Naive thymus-derived CD8-positive, alpha-beta T cell (primary cell): ENCODE measurements at regions not wholly inside any gene's neighbourhood (a gene's known extent, or its start where the extent isn't known, plus 50 kb on each side); places are given as distances from the start of the nearest gene placed in this dataset.

Experiments
- ATAC-seq, 2 donors: fragments of 150-1000 bp; cut with Tn5 transposase in 1 of 2; sonication (Bioruptor Pico), chemical (Tn5 transposase) in 1 of 2; 1 replicate in 1 of 2; 2 replicates in 1 of 2; pipeline ENCODE4 v1.10.0; 2021; ENCODE audit warnings: mild to moderate bottlenecking in 2 of 2, moderate library complexity in 2 of 2
- POLR2A ChIA-PET: fragments of 350-600 bp; sonication (Branson Sonifier 250); formaldehyde crosslinking; loops from one replicate; lab custom pipeline; 2021; ENCODE audit warnings: antibody characterized with exemption; lab: Charles Lee
- DNase-seq, 10 donors: peaks; one replicate each; pipeline versions ENCODE4 v3.0.0 to v3.0.0-alpha.2; 2020 to 2022
- H3K27ac Mint-ChIP-seq, 10 donors: one replicate each; pipeline ENCODE4 v1.8.0; 2020 to 2022; ENCODE audit warnings: mild to moderate bottlenecking in 10 of 10, mixed read lengths in 10 of 10, moderate library complexity in 4 of 10, inconsistent platforms in 1 of 10
- H3K27me3 Mint-ChIP-seq, 5 donors: one replicate each; pipeline ENCODE4 v1.8.0; 2021 to 2022; ENCODE audit warnings: mixed read lengths in 5 of 5
- H3K36me3 Mint-ChIP-seq, 3 donors: one replicate each; pipeline ENCODE4 v1.8.0; 2020 to 2022; ENCODE audit warnings: mixed read lengths in 3 of 3, mild to moderate bottlenecking in 2 of 3, inconsistent platforms in 1 of 3
- H3K4me1 Mint-ChIP-seq, 4 donors: one replicate each; pipeline ENCODE4 v1.8.0; 2021 to 2022; ENCODE audit warnings: mixed read lengths in 4 of 4
- H3K4me3 Mint-ChIP-seq, 10 donors: one replicate each; pipeline ENCODE4 v1.8.0; 2020 to 2022; ENCODE audit warnings: mild to moderate bottlenecking in 10 of 10, mixed read lengths in 10 of 10, moderate library complexity in 6 of 10, inconsistent platforms in 1 of 10
- H3K9me3 Mint-ChIP-seq, 9 donors: one replicate each; pipeline ENCODE4 v1.8.0; 2020 to 2022; ENCODE audit warnings: mixed read lengths in 9 of 9, mild to moderate bottlenecking in 3 of 9, inconsistent platforms in 1 of 9, moderate library complexity in 1 of 9

DNA sequence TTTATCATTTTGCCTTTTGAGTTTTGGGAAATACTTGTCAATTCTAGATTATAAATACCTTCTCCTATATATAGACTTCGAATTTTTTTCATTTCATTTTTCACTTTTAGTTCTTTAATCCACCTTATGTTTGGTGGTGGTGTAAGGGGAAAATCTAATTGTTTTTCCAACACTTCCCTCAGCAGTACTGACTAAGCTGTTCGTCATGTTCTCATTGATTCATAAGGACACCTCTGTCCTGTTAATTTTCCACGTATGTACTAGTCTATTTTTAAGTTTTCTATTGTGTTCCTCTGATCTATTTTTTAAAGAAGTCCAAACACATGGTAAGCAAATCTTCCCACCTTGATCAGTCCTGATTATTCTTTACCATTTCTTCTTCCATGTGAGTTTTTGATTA lies 254.2 kb downstream of the SYK start:
- no peaks in the 10 kb centered on the region for H3K9me3 Mint-ChIP-seq
- H3K4me1 Mint-ChIP-seq: no peaks in the 10 kb centered on the region
- H3K27ac Mint-ChIP-seq: no peak overlapping the region
- H3K4me3 Mint-ChIP-seq: no peak overlapping the region
- H3K27me3 Mint-ChIP-seq: peaks cover 0 to 4% (median 0%) of the 10 kb centered on the region in 5 donors
- no peak for ATAC-seq
- H3K36me3 Mint-ChIP-seq: no peaks in the 10 kb centered on the region
- POLR2A ChIA-PET: no interaction called here
- DNase-seq: no peak

- no peaks in the 10 kb centered on the region for H3K36me3 Mint-ChIP-seq
- H3K4me3 Mint-ChIP-seq: no peak overlapping the region
- H3K27me3 Mint-ChIP-seq: peaks cover 0 to 8% (median 0%) of the 10 kb centered on the region in 5 donors
- no peaks in the 10 kb centered on the region for H3K9me3 Mint-ChIP-seq
- H3K4me1 Mint-ChIP-seq: no peaks in the 10 kb centered on the region
- DNase-seq: no peak
- ATAC-seq: no peak
- H3K27ac Mint-ChIP-seq: no peak overlapping the region
- POLR2A ChIA-PET: no interaction called here
Observed at GRCh38 chr9:91056486-91056885, 254.9 kb downstream of the SYK start.

GRCh38 chr9:91056917-91057316 lies 255.3 kb downstream of the SYK start:
- no peak overlapping the region for H3K4me3 Mint-ChIP-seq
- no peak for DNase-seq
- H3K36me3 Mint-ChIP-seq: no peaks in the 10 kb centered on the region
- no peaks in the 10 kb centered on the region for H3K9me3 Mint-ChIP-seq
- peaks cover 0 to 12% (median 0%) of the 10 kb centered on the region in 5 donors for H3K27me3 Mint-ChIP-seq
- no peaks in the 10 kb centered on the region for H3K4me1 Mint-ChIP-seq
- no peak for ATAC-seq
- no peak overlapping the region for H3K27ac Mint-ChIP-seq
- POLR2A ChIA-PET: interaction anchor here (0.6 kb wide), 1 partner anchor 8 kb away, joined by 3 read pairs; no protein-coding TSS in a partner anchor

- Mint-ChIP-seq H3K36me3 (no peaks in the 10 kb centered on the region), H3K4me1 (no peaks in the 10 kb centered on the region), H3K27me3 (peaks cover 0 to 12% (median 0%) of the 10 kb centered on the region in 5 donors), H3K9me3 (no peaks in the 10 kb centered on the region), H3K4me3 (no peak overlapping the region), H3K27ac (no peak overlapping the region)
- no peak for DNase-seq
- ATAC-seq: no peak
- POLR2A ChIA-PET: no interaction called here
Observed at GRCh38 chr9:91059713-91060112, 258.1 kb downstream of the SYK start.

- Mint-ChIP-seq H3K4me3 (no peak overlapping the region), H3K27ac (no peak overlapping the region), H3K4me1 (no peaks in the 10 kb centered on the region), H3K36me3 (no peaks in the 10 kb centered on the region), H3K9me3 (no peaks in the 10 kb centered on the region), H3K27me3 (peaks cover 0 to 12% (median under 1%) of the 10 kb centered on the region in 5 donors)
- POLR2A ChIA-PET: no interaction called here
- DNase-seq (no peak), ATAC-seq (no peak)
Observed at GRCh38 chr9:91060520-91061343, 259.1 kb downstream of the SYK start.

- DNase-seq (no peak), ATAC-seq (no peak)
- Mint-ChIP-seq H3K27ac (no peak overlapping the region), H3K9me3 (no peaks in the 10 kb centered on the region), H3K36me3 (no peaks in the 10 kb centered on the region), H3K27me3 (peaks cover 0 to 16% (median 4%) of the 10 kb centered on the region in 5 donors), H3K4me3 (no peak overlapping the region), H3K4me1 (no peaks in the 10 kb centered on the region)
- POLR2A ChIA-PET: no interaction called here
Observed at GRCh38 chr9:91061506-91061905, 259.9 kb downstream of the SYK start.

DNA sequence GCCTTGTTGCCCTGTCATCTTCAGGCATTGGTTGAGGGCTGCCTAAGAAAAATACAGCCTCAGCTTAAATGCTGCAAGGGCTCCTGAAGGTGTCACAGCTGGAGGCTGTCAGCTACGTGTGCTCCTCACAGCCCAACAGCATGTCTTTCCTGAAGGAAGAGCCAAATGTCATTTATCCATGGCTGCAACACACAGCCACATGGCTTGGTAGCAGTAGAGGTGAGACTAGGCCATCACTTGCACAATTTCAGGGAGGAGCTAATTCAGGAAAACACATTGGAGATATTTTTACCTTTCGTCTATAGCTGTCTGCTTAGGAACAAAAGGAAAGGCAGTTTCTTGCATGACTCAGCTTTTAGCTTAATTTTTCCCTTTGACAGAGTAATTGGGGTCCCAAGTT lies 260.7 kb downstream of the SYK start:
- ATAC-seq: no peak
- Mint-ChIP-seq H3K4me1 (no peaks in the 10 kb centered on the region), H3K36me3 (no peaks in the 10 kb centered on the region), H3K4me3 (no peak overlapping the region), H3K27ac (no peak overlapping the region), H3K27me3 (peaks cover 0 to 16% (median 4%) of the 10 kb centered on the region in 5 donors), H3K9me3 (no peaks in the 10 kb centered on the region)
- DNase-seq: no peak
- POLR2A ChIA-PET: no interaction called here

DNA sequence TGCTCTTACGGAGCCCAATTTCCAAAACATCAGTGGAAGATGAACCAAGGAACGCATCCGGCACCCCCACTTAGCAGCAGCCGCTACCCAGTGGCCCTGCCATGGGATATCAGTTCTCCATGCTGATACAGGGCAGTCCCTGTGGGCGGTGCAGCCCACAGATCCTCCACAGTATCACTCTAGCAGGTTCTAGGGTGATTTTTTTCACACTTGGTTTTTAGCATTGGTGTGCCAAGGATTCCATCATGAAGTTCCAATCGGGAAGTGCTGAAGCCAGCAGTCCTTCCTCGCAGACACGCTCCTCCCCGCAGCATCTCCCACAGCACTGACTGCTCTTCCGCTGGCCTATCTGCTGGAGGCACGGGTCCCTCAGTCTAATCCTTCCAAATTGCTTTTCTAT lies 261.9 kb downstream of the SYK start:
- POLR2A ChIA-PET: no interaction called here
- DNase-seq (no peak), ATAC-seq (no peak)
- H3K27ac Mint-ChIP-seq: no peak overlapping the region
- H3K36me3 Mint-ChIP-seq: no peaks in the 10 kb centered on the region
- peaks cover 0 to 15% (median 4%) of the 10 kb centered on the region in 5 donors for H3K27me3 Mint-ChIP-seq
- H3K9me3 Mint-ChIP-seq: no peaks in the 10 kb centered on the region
- H3K4me1 Mint-ChIP-seq: no peaks in the 10 kb centered on the region
- H3K4me3 Mint-ChIP-seq: no peak overlapping the region

DNA sequence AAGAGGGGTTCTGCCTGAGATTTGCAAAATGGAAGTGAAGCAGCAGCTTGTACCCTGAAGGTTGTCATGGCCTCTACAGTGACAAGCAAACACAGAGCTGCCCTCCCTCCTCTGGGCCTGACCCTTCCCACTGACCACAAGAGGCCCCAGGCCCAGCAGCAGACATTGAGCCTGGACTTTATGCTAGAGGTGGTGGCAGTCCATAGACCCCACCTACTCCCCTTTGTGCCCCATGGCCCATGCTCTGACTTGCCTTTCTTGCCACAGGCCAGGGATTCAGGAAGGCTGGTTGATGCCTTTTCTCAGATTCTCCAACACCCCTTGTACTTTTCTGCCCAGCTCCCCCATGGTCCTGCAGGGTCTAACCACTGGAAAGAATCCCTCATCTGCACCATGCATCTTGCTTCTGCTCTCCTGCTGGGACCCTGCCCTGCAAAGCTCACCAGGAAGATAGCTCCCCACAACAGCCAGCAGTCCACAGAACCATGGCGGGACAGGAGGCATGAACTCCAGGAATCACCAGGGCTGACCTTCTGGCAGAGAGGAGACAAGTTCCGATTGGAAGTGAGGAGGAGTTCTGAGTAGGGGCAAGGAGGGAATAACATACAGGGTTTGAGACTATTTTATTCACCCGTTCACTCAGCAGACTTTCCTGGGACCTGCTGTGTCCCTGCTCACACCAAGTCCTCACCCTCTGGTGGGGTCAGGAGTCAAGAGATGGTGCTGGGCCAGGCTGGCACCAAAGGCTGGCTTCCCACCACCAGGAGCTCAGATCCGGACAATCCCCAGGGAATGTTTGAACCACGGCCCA lies 263.8 kb downstream of the SYK start:
- Mint-ChIP-seq H3K9me3 (peaks cover 0 to 5% (median 0%) of the 10 kb centered on the region in 9 donors), H3K4me1 (no peaks in the 10 kb centered on the region), H3K27me3 (peaks cover 0 to 13% (median 4%) of the 10 kb centered on the region in 5 donors), H3K4me3 (no peak overlapping the region), H3K27ac (peak overlapping the region in 1 of 10 donors; percentile 67), H3K36me3 (peaks cover 0 to 1% (median 0%) of the 10 kb centered on the region in 3 donors)
- POLR2A ChIA-PET: no interaction called here
- ATAC-seq (no peak), DNase-seq (no peak)

DNA sequence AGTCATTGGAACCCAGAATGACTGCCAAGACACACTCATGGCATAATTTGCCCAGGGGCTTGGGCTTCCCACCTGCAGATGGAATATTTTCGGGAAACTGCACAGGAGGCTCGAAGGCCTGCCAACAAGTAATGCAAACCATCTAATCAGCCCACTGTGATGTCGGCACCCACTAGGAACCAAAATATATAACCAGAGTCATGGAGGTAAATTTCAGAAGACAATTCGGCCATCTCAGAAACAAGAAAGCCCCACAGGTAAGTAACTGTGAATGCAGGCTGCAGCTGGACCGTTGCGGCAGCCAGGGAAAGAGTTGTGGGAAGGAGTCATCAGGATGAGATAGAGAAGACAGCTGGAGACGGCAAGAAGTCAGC lies 264.4 kb downstream of the SYK start:
- no peak for DNase-seq
- H3K4me1 Mint-ChIP-seq: no peaks in the 10 kb centered on the region
- ATAC-seq: no peak
- H3K27ac Mint-ChIP-seq: no peak overlapping the region
- POLR2A ChIA-PET: no interaction called here
- peaks cover 0 to 13% (median 4%) of the 10 kb centered on the region in 5 donors for H3K27me3 Mint-ChIP-seq
- no peak overlapping the region for H3K4me3 Mint-ChIP-seq
- peaks cover 0 to 1% (median 0%) of the 10 kb centered on the region in 3 donors for H3K36me3 Mint-ChIP-seq
- peaks cover 0 to 5% (median 0%) of the 10 kb centered on the region in 9 donors for H3K9me3 Mint-ChIP-seq

DNA sequence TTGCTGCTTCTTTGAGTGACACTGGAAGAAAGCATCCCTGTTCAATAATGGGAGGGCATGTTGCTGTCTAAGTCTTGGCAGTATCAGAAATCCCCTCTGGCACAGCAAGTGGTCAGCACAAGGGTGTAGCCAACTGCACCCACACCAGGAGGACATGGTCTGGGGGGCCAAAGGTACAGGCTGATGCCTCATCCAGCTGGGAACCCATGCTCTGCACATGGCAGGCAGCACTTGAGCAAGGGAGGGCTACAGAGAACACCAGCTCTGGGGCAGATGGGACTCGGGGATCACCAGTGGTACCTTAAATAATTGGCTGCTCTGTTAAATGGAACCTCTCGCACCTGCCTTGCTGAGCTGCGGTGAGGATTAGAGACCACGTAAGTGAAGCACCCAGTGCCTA lies 265.2 kb downstream of the SYK start:
- H3K4me1 Mint-ChIP-seq: no peaks in the 10 kb centered on the region
- H3K36me3 Mint-ChIP-seq: peaks cover 0 to 1% (median 0%) of the 10 kb centered on the region in 3 donors
- ATAC-seq (no peak), DNase-seq (no peak)
- H3K4me3 Mint-ChIP-seq: no peak overlapping the region
- H3K9me3 Mint-ChIP-seq: peaks cover 0 to 5% (median 0%) of the 10 kb centered on the region in 9 donors
- H3K27ac Mint-ChIP-seq: no peak overlapping the region
- H3K27me3 Mint-ChIP-seq: peaks cover 0 to 5% (median 4%) of the 10 kb centered on the region in 5 donors
- POLR2A ChIA-PET: no interaction called here

DNA sequence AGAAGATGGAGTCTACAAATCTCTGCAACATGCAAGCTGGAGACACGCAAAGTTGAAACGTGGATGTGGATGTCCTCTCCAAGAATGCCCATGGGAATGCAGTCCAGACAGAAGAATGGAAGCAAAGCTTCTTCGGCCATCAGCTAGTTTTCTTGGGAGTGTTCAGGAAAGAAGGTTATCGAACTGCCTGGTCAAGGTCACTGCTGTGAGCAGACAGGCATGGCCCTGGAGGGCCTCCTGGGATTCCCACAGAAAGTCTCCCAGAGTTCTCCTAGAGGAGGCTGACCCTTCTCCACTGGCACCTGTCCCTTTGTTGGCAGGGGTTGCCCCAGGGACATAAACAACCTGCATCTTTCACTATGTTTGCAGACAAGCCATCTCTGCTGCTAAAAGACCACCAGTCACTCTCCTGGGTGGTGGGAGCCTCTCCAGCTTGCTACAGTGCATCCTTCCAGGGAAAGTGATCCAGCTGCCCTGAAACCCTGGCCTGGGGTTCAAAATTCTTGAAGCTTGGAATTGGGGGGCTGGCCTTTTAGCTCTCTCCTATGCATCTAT lies 265.8 kb downstream of the SYK start:
- no peaks in the 10 kb centered on the region for H3K4me1 Mint-ChIP-seq
- H3K9me3 Mint-ChIP-seq: peaks cover 0 to 5% (median 0%) of the 10 kb centered on the region in 9 donors
- DNase-seq: no peak
- no peak for ATAC-seq
- H3K27ac Mint-ChIP-seq: no peak overlapping the region
- no peak overlapping the region for H3K4me3 Mint-ChIP-seq
- H3K36me3 Mint-ChIP-seq: peaks cover 0 to 1% (median 0%) of the 10 kb centered on the region in 3 donors
- POLR2A ChIA-PET: no interaction called here
- H3K27me3 Mint-ChIP-seq: peaks cover 0 to 5% (median 4%) of the 10 kb centered on the region in 5 donors
